ENCODE measurements at regions not wholly inside any gene's neighbourhood (a gene's known extent, or its start where the extent isn't known, plus 50 kb on each side); places are given as distances from the start of the nearest gene placed in this dataset.
"Not testable (repeated sequence)": the region's sequence is repeated elsewhere in the genome, so short reads cannot be mapped to it uniquely, and the experiment has no call there.

- H3K4me3 ChIP-seq (ENCODE audit: low read length in 2 of 2); H3K9ac ChIP-seq (ENCODE audit: low read depth, low read length, poor library complexity); H3K4me1 ChIP-seq (ENCODE audit: control insufficient read depth in 2 of 2, insufficient read depth in 1 of 2, low read depth in 1 of 2, low read length in 2 of 2); H3K27me3 ChIP-seq (ENCODE audit: control insufficient read depth in 3 of 3, insufficient read depth in 3 of 3, low read depth in 1 of 3, low read length in 3 of 3); H2AFZ ChIP-seq (ENCODE audit: low read length); H2BK5ac ChIP-seq (ENCODE audit: low read length); H3K23ac ChIP-seq (ENCODE audit: low read depth, low read length, poor library complexity); H3K36me3 ChIP-seq (replicated peaks in 1 of 2; ENCODE audit: control insufficient read depth in 2 of 2, insufficient read depth in 2 of 2, low read length in 2 of 2); H3K79me1 ChIP-seq (ENCODE audit: low read depth, low read length); H4K91ac ChIP-seq (ENCODE audit: low read depth, low read length, poor library complexity); H3K9me3 ChIP-seq (replicated peaks in 1 of 2; ENCODE audit: control insufficient read depth in 2 of 2, insufficient read depth in 1 of 2, low read depth in 1 of 2, low read length in 2 of 2); H3K4ac ChIP-seq (ENCODE audit: low read length); H4K8ac ChIP-seq (ENCODE audit: low read depth, low read length); H2BK12ac ChIP-seq (ENCODE audit: low read length); H3K14ac ChIP-seq (ENCODE audit: low read length); H2BK15ac ChIP-seq (ENCODE audit: low read length); H3K4me2 ChIP-seq (ENCODE audit: insufficient read depth, low read length, poor library complexity, severe bottlenecking); H3K18ac ChIP-seq (ENCODE audit: low read length); H3K27ac ChIP-seq (replicated peaks; ENCODE audit: low read length); H2BK120ac ChIP-seq (ENCODE audit: low read depth, low read length); H2AK5ac ChIP-seq (ENCODE audit: low read depth, low read length); DNase-seq (ENCODE audit: low spot score): not testable (repeated sequence)
- no CpG with 5 or more reads among the region's 8 CpGs for WGBS, 2 donors (ENCODE audit: extremely low coverage in 2 of 2, insufficient read length in 2 of 2, insufficient replicate concordance in 1 of 2)
Observed at GRCh38 chr2:134043028-134043427, 210.8 kb upstream of the MGAT5 start.

GRCh38 chr2:134052173-134052572, 201.7 kb upstream of the MGAT5 start:
- Histone ChIP-seq H3K9ac (ENCODE audit: low read depth, low read length, poor library complexity) (no peak overlapping the region), H2BK5ac (ENCODE audit: low read length) (no peak overlapping the region), H2BK12ac (ENCODE audit: low read length) (no peak overlapping the region), H3K4ac (ENCODE audit: low read length) (no peak overlapping the region), H2BK15ac (ENCODE audit: low read length) (no peak overlapping the region), H2BK120ac (ENCODE audit: low read depth, low read length) (no peak overlapping the region), H3K27ac (replicated peaks; ENCODE audit: low read length) (no peak overlapping the region), H3K4me3 (ENCODE audit: low read length in 2 of 2) (no peak overlapping the region), H2AK5ac (ENCODE audit: low read depth, low read length) (no peak overlapping the region), H3K4me1 (ENCODE audit: control insufficient read depth in 2 of 2, insufficient read depth in 1 of 2, low read depth in 1 of 2, low read length in 2 of 2) (no peaks in the 10 kb centered on the region), H2AFZ (ENCODE audit: low read length) (no peak overlapping the region), H3K36me3 (replicated peaks in 1 of 2; ENCODE audit: control insufficient read depth in 2 of 2, insufficient read depth in 2 of 2, low read length in 2 of 2) (no peaks in the 10 kb centered on the region), H3K4me2 (ENCODE audit: insufficient read depth, low read length, poor library complexity, severe bottlenecking) (no peak overlapping the region), H3K79me1 (ENCODE audit: low read depth, low read length) (no peaks in the 10 kb centered on the region), H4K8ac (ENCODE audit: low read depth, low read length) (no peak overlapping the region), H3K18ac (ENCODE audit: low read length) (no peak overlapping the region), H4K91ac (ENCODE audit: low read depth, low read length, poor library complexity) (no peak overlapping the region), H3K27me3 (ENCODE audit: control insufficient read depth in 3 of 3, insufficient read depth in 3 of 3, low read depth in 1 of 3, low read length in 3 of 3) (no peaks in the 10 kb centered on the region), H3K23ac (ENCODE audit: low read depth, low read length, poor library complexity) (no peak overlapping the region), H3K14ac (ENCODE audit: low read length) (no peak overlapping the region), H3K9me3 (replicated peaks in 1 of 2; ENCODE audit: control insufficient read depth in 2 of 2, insufficient read depth in 1 of 2, low read depth in 1 of 2, low read length in 2 of 2) (no peaks in the 10 kb centered on the region)
- DNase-seq (ENCODE audit: low spot score): no peak
- WGBS, 2 donors (ENCODE audit: extremely low coverage in 2 of 2, insufficient read length in 2 of 2, insufficient replicate concordance in 1 of 2): no CpG with 5 or more reads among the region's 4 CpGs

GRCh38 chr2:134056173-134056572, 197.7 kb upstream of the MGAT5 start:
- Histone ChIP-seq H2BK15ac (ENCODE audit: low read length) (no peak overlapping the region), H3K4me1 (ENCODE audit: control insufficient read depth in 2 of 2, insufficient read depth in 1 of 2, low read depth in 1 of 2, low read length in 2 of 2) (no peaks in the 10 kb centered on the region), H2BK12ac (ENCODE audit: low read length) (no peak overlapping the region), H2AK5ac (ENCODE audit: low read depth, low read length) (no peak overlapping the region), H3K27me3 (ENCODE audit: control insufficient read depth in 3 of 3, insufficient read depth in 3 of 3, low read depth in 1 of 3, low read length in 3 of 3) (no peaks in the 10 kb centered on the region), H2AFZ (ENCODE audit: low read length) (no peak overlapping the region), H3K36me3 (replicated peaks in 1 of 2; ENCODE audit: control insufficient read depth in 2 of 2, insufficient read depth in 2 of 2, low read length in 2 of 2) (no peaks in the 10 kb centered on the region), H3K4ac (ENCODE audit: low read length) (no peak overlapping the region), H3K9me3 (replicated peaks in 1 of 2; ENCODE audit: control insufficient read depth in 2 of 2, insufficient read depth in 1 of 2, low read depth in 1 of 2, low read length in 2 of 2) (no peaks in the 10 kb centered on the region), H3K18ac (ENCODE audit: low read length) (no peak overlapping the region), H4K91ac (ENCODE audit: low read depth, low read length, poor library complexity) (no peak overlapping the region), H3K23ac (ENCODE audit: low read depth, low read length, poor library complexity) (no peak overlapping the region), H3K9ac (ENCODE audit: low read depth, low read length, poor library complexity) (no peak overlapping the region), H3K4me3 (ENCODE audit: low read length in 2 of 2) (no peak overlapping the region), H3K14ac (ENCODE audit: low read length) (no peak overlapping the region), H4K8ac (ENCODE audit: low read depth, low read length) (no peak overlapping the region), H3K4me2 (ENCODE audit: insufficient read depth, low read length, poor library complexity, severe bottlenecking) (no peak overlapping the region), H2BK120ac (ENCODE audit: low read depth, low read length) (no peak overlapping the region), H3K27ac (replicated peaks; ENCODE audit: low read length) (no peak overlapping the region), H2BK5ac (ENCODE audit: low read length) (no peak overlapping the region), H3K79me1 (ENCODE audit: low read depth, low read length) (no peaks in the 10 kb centered on the region)
- WGBS, 2 donors (ENCODE audit: extremely low coverage in 2 of 2, insufficient read length in 2 of 2, insufficient replicate concordance in 1 of 2): no CpG with 5 or more reads among the region's 2 CpGs
- no peak for DNase-seq (ENCODE audit: low spot score)

- not testable (repeated sequence) for H3K27ac ChIP-seq (replicated peaks; ENCODE audit: low read length); H2AFZ ChIP-seq (ENCODE audit: low read length); H2BK12ac ChIP-seq (ENCODE audit: low read length); H2AK5ac ChIP-seq (ENCODE audit: low read depth, low read length); DNase-seq (ENCODE audit: low spot score); H3K4ac ChIP-seq (ENCODE audit: low read length); H3K18ac ChIP-seq (ENCODE audit: low read length); H3K14ac ChIP-seq (ENCODE audit: low read length); H3K27me3 ChIP-seq (ENCODE audit: control insufficient read depth in 3 of 3, insufficient read depth in 3 of 3, low read depth in 1 of 3, low read length in 3 of 3); H2BK5ac ChIP-seq (ENCODE audit: low read length); H3K36me3 ChIP-seq (replicated peaks in 1 of 2; ENCODE audit: control insufficient read depth in 2 of 2, insufficient read depth in 2 of 2, low read length in 2 of 2); H3K4me1 ChIP-seq (ENCODE audit: control insufficient read depth in 2 of 2, insufficient read depth in 1 of 2, low read depth in 1 of 2, low read length in 2 of 2); H2BK15ac ChIP-seq (ENCODE audit: low read length); H3K4me3 ChIP-seq (ENCODE audit: low read length in 2 of 2); H2BK120ac ChIP-seq (ENCODE audit: low read depth, low read length); H3K23ac ChIP-seq (ENCODE audit: low read depth, low read length, poor library complexity); H4K8ac ChIP-seq (ENCODE audit: low read depth, low read length); H3K4me2 ChIP-seq (ENCODE audit: insufficient read depth, low read length, poor library complexity, severe bottlenecking); H3K79me1 ChIP-seq (ENCODE audit: low read depth, low read length); H3K9me3 ChIP-seq (replicated peaks in 1 of 2; ENCODE audit: control insufficient read depth in 2 of 2, insufficient read depth in 1 of 2, low read depth in 1 of 2, low read length in 2 of 2); H4K91ac ChIP-seq (ENCODE audit: low read depth, low read length, poor library complexity); H3K9ac ChIP-seq (ENCODE audit: low read depth, low read length, poor library complexity)
- WGBS, 2 donors (ENCODE audit: extremely low coverage in 2 of 2, insufficient read length in 2 of 2, insufficient replicate concordance in 1 of 2): no CpG with 5 or more reads among the region's 8 CpGs
Observed at GRCh38 chr2:134061066-134061465, 192.8 kb upstream of the MGAT5 start.

Measured in neuronal stem cell (in vitro differentiated cells).